ENCODE measurements at regions not wholly inside any gene's neighbourhood (a gene's known extent, or its start where the extent isn't known, plus 50 kb on each side); places are given as distances from the start of the nearest gene placed in this dataset.

DNA sequence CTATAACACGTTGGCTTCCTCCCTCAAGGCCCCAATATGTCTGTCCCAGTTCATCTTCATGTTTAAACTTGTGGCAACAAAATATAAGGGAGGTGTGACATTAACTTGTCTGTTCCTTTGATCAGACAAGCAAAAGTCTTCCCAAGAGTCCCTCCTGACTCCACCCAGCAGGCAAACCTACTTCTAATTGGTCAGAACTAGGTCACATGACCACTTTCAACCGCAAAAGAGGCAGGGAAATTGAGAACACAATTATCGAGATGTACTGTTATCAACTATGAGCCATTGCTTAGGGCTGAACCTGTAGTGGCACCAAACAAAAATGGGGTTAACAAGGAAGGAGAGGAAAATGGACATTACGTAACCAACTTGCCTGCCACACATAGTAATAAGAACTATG is 246.8 kb upstream of the TET2 start:
- TF ChIP-seq, protein P1, sequence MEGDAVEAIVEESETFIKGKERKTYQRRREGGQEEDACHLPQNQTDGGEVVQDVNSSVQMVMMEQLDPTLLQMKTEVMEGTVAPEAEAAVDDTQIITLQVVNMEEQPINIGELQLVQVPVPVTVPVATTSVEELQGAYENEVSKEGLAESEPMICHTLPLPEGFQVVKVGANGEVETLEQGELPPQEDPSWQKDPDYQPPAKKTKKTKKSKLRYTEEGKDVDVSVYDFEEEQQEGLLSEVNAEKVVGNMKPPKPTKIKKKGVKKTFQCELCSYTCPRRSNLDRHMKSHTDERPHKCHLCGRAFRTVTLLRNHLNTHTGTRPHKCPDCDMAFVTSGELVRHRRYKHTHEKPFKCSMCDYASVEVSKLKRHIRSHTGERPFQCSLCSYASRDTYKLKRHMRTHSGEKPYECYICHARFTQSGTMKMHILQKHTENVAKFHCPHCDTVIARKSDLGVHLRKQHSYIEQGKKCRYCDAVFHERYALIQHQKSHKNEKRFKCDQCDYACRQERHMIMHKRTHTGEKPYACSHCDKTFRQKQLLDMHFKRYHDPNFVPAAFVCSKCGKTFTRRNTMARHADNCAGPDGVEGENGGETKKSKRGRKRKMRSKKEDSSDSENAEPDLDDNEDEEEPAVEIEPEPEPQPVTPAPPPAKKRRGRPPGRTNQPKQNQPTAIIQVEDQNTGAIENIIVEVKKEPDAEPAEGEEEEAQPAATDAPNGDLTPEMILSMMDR (conservative IDR thresholded peaks at IDR 0.05; ENCODE audit: low read length): no peak
- no peak for TF ChIP-seq EZH2phosphoT487 (IDR thresholded peaks at IDR 0.05; ENCODE audit: borderline replicate concordance)

Data from Loucy (cell line).